ENCODE measurements at regions not wholly inside any gene's neighbourhood (a gene's known extent, or its start where the extent isn't known, plus 50 kb on each side); places are given as distances from the start of the nearest gene placed in this dataset.
"Not testable (repeated sequence)": the region's sequence is repeated elsewhere in the genome, so short reads cannot be mapped to it uniquely, and the experiment has no call there.

DNA sequence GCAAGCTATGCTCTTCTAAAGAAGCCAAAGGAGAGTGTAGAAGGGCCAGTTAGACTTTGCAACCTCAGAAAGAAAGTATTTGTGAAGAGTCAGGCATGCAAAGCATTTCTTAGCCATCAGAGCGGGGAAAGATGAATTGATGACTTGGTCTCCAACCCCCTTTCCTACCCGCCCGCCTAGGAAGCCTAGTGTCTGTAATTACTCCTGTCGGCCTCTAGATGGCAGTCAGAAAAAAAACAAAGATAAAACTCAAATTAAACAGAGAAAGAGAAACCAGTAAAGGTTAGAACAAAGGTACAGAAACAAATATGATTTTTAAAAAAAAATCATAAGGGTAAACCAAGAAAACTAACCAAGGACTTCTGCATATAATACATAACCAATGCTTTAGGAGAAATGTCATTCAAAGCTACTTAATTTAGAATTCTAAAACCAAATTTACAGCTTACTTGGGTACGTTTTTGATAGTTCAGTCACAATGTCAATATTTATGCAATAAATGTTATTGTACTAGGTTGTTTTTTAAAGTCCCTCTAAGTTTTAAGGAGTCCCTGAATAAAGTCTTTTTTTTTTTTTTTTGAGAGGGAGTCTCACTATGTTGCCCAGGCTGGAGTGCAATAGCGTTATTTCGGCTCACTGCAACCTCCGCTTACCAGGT is 97.6 kb downstream of the LYZL1 start:
- Histone ChIP-seq H3K27me3 (no peaks in the 10 kb centered on the region), H3K4me1 (peaks cover 0 to 6% (median 0%) of the 10 kb centered on the region in 4 donors), H3K9me3 (no peaks in the 10 kb centered on the region), H3K4me3 (no peak overlapping the region), H3K27ac (no peak overlapping the region), H3K36me3 (no peaks in the 10 kb centered on the region)
- no peak for DNase-seq (ENCODE audit: low spot score in 2 of 2)
- TF ChIP-seq CTCF (IDR thresholded peaks at IDR 0.05), result peak; percentile 64 to 82 (median 67)
- no peak for TF ChIP-seq POLR2A (IDR thresholded peaks at IDR 0.05)
- 45 to 46% methylated on average over 8 of the region's 8 CpGs for WGBS, 2 donors

- DNase-seq (ENCODE audit: low spot score in 2 of 2), result no peak
- Histone ChIP-seq H3K27me3 (no peaks in the 10 kb centered on the region), H3K4me1 (peaks cover 0 to 9% (median 0%) of the 10 kb centered on the region in 4 donors), H3K36me3 (no peaks in the 10 kb centered on the region), H3K4me3 (no peak overlapping the region), H3K9me3 (no peaks in the 10 kb centered on the region), H3K27ac (no peak overlapping the region)
- no peak for TF ChIP-seq CTCF (IDR thresholded peaks at IDR 0.05)
- 72 to 82% methylated on average over 5 of the region's 5 CpGs for WGBS, 2 donors
Observed at GRCh38 chr10:29387269-29387668, 98.4 kb downstream of the LYZL1 start.

GRCh38 chr10:29388112-29388511 is 99.2 kb downstream of the LYZL1 start:
- not testable (repeated sequence) for H3K27me3 ChIP-seq; H3K36me3 ChIP-seq; H3K27ac ChIP-seq; DNase-seq (ENCODE audit: low spot score in 2 of 2); H3K9me3 ChIP-seq; H3K4me3 ChIP-seq
- 51 to 53% methylated on average over 2 of the region's 2 CpGs for WGBS, 2 donors
- H3K4me1 ChIP-seq, result peaks cover 0 to 14% (median 0%) of the 10 kb centered on the region in 4 donors

- Histone ChIP-seq H3K27me3 (no peaks in the 10 kb centered on the region), H3K36me3 (no peaks in the 10 kb centered on the region), H3K27ac (peak overlapping the region in 1 of 4 donors; percentile 35), H3K4me1 (peaks cover 0 to 14% (median 0%) of the 10 kb centered on the region in 4 donors), H3K4me3 (no peak overlapping the region), H3K9me3 (no peaks in the 10 kb centered on the region)
- WGBS, 2 donors, result 96 to 98% methylated on average over 3 of the region's 3 CpGs
- DNase-seq (ENCODE audit: low spot score in 2 of 2), result no peak
- no peak for TF ChIP-seq POLR2A (IDR thresholded peaks at IDR 0.05)
- no peak for TF ChIP-seq CTCF (IDR thresholded peaks at IDR 0.05)
- no peak for TF ChIP-seq EP300 (IDR thresholded peaks at IDR 0.05)
Observed at GRCh38 chr10:29389493-29389892, 100.6 kb downstream of the LYZL1 start.

- Histone ChIP-seq H3K4me1 (peaks cover 0 to 14% (median 0%) of the 10 kb centered on the region in 4 donors), H3K27ac (peak overlapping the region in 1 of 4 donors; percentile 35), H3K9me3 (no peaks in the 10 kb centered on the region), H3K27me3 (no peaks in the 10 kb centered on the region), H3K36me3 (no peaks in the 10 kb centered on the region), H3K4me3 (peak overlapping the region in 2 of 4 donors; percentile 2 to 18)
- WGBS, 2 donors, result 36 to 46% methylated on average over 9 of the region's 9 CpGs
- DNase-seq (ENCODE audit: low spot score in 2 of 2), result no peak
- no peak for TF ChIP-seq CTCF (IDR thresholded peaks at IDR 0.05)
- no peak for TF ChIP-seq EP300 (IDR thresholded peaks at IDR 0.05)
- no peak for TF ChIP-seq POLR2A (IDR thresholded peaks at IDR 0.05)
Observed at GRCh38 chr10:29389935-29390334, 101.1 kb downstream of the LYZL1 start.

All from tibial nerve (tissue), 4 donors.